ENCODE measurements at regions not wholly inside any gene's neighbourhood (a gene's known extent, or its start where the extent isn't known, plus 50 kb on each side); places are given as distances from the start of the nearest gene placed in this dataset.

DNA sequence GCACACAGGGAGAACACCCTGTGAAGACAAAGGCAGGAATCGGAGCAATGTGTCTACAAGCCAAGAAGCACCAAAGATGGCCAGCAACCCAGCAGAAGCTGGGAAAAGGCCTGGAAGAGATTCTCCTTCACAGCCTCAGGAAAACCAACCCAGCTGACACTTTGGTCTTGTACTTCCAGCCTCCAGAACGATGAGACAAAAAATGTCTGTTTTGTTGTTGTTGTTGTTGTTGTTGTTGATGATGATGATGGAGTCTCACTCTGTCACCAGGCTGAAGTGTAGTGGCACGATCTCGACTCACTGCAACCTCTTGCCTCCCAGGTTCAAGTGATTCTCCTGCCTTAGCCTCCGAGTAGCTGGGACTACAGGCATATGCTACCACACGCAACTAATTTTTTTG, 157.3 kb downstream of the ETS2 start:
- TF ChIP-seq, protein P1, sequence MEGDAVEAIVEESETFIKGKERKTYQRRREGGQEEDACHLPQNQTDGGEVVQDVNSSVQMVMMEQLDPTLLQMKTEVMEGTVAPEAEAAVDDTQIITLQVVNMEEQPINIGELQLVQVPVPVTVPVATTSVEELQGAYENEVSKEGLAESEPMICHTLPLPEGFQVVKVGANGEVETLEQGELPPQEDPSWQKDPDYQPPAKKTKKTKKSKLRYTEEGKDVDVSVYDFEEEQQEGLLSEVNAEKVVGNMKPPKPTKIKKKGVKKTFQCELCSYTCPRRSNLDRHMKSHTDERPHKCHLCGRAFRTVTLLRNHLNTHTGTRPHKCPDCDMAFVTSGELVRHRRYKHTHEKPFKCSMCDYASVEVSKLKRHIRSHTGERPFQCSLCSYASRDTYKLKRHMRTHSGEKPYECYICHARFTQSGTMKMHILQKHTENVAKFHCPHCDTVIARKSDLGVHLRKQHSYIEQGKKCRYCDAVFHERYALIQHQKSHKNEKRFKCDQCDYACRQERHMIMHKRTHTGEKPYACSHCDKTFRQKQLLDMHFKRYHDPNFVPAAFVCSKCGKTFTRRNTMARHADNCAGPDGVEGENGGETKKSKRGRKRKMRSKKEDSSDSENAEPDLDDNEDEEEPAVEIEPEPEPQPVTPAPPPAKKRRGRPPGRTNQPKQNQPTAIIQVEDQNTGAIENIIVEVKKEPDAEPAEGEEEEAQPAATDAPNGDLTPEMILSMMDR (IDR thresholded peaks at IDR 0.05; ENCODE audit: low read length): no peak
- TF ChIP-seq EZH2 (optimal IDR thresholded peaks at IDR 0.05; ENCODE audit: low read depth, low read length) (no peak), EZH2phosphoT487 (IDR thresholded peaks at IDR 0.05; ENCODE audit: low read length) (no peak)
- H3K27ac ChIP-seq (ENCODE audit: low read length): no peak overlapping the region
- H3K79me2 ChIP-seq (ENCODE audit: low read length): no peaks in the 10 kb centered on the region
- H3K4me2 ChIP-seq (ENCODE audit: low read depth, low read length): no peak overlapping the region
- H3K9me3 ChIP-seq (replicated peaks; ENCODE audit: insufficient read depth, low read length): no peaks in the 10 kb centered on the region
- H2AFZ ChIP-seq (ENCODE audit: low read length): no peak overlapping the region
- H3K9me2 ChIP-seq (replicated peaks; ENCODE audit: insufficient read depth, low read length): no peaks in the 10 kb centered on the region
- H4K20me1 ChIP-seq (ENCODE audit: insufficient read depth, low read length): no peaks in the 10 kb centered on the region
- no peak overlapping the region for H3K9ac ChIP-seq (ENCODE audit: low read length)
- no peak overlapping the region for H3K4me3 ChIP-seq (ENCODE audit: low read length)
- H3K27me3 ChIP-seq (replicated peaks; ENCODE audit: insufficient read depth, low read length): no peaks in the 10 kb centered on the region
- no peak for DNase-seq
- no peaks in the 10 kb centered on the region for H3K36me3 ChIP-seq (replicated peaks; ENCODE audit: insufficient read depth, low read length)
- no peaks in the 10 kb centered on the region for H3F3A ChIP-seq (ENCODE audit: insufficient read depth, low read length)
- H3K4me1 ChIP-seq (ENCODE audit: low read length): no peaks in the 10 kb centered on the region

DNA sequence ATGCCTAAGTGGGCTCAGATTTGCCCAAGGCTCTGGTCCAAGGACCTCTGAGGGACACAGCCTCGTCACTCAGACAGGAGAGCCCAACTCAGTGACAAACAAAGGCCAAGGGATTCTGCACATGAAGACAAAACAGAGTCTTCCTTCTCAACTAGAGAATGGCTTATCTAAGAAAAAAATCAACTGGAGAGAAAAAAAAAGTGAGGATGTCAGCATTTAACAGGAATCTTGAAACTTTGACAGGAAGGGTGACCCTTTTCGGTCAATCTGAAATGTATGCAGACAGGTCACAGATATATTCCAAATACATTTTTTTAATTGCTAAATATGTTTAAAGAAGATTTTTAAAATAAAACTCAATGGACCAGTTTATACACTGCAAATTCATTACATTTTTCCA, 154.5 kb downstream of the ETS2 start:
- Histone ChIP-seq H3F3A (ENCODE audit: insufficient read depth, low read length) (no peaks in the 10 kb centered on the region), H3K9me2 (replicated peaks; ENCODE audit: insufficient read depth, low read length) (no peaks in the 10 kb centered on the region), H3K9me3 (replicated peaks; ENCODE audit: insufficient read depth, low read length) (no peaks in the 10 kb centered on the region), H3K79me2 (ENCODE audit: low read length) (no peaks in the 10 kb centered on the region), H3K4me1 (ENCODE audit: low read length) (no peaks in the 10 kb centered on the region), H3K9ac (ENCODE audit: low read length) (no peak overlapping the region), H3K36me3 (replicated peaks; ENCODE audit: insufficient read depth, low read length) (no peaks in the 10 kb centered on the region), H2AFZ (ENCODE audit: low read length) (no peak overlapping the region), H3K4me3 (ENCODE audit: low read length) (no peak overlapping the region), H3K4me2 (ENCODE audit: low read depth, low read length) (no peak overlapping the region), H3K27me3 (replicated peaks; ENCODE audit: insufficient read depth, low read length) (no peaks in the 10 kb centered on the region), H3K27ac (ENCODE audit: low read length) (no peak overlapping the region), H4K20me1 (ENCODE audit: insufficient read depth, low read length) (no peaks in the 10 kb centered on the region)
- no peak for DNase-seq
- TF ChIP-seq EZH2 (optimal IDR thresholded peaks at IDR 0.05; ENCODE audit: low read depth, low read length) (no peak), EZH2phosphoT487 (IDR thresholded peaks at IDR 0.05; ENCODE audit: low read length) (no peak)
- TF ChIP-seq, protein P1 (IDR thresholded peaks at IDR 0.05; ENCODE audit: low read length): no peak

DNA sequence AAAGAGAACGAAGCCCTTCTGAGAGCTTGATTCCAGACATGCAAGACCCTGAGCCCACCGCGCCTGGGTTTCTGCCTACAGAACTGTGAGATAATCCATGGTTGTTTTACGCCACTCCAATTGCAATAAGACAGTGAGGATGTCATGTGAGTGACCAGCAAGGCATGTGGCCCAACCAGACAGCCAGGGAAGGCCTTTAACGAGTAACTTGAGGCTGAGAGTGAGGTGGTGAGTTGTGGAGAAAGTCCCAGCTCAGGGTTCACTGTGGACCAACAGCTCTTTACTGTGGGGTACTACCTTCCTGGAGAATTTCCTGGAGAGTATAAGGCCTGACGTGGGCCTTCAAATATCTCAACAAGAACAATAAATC, 153.9 kb downstream of the ETS2 start:
- Histone ChIP-seq H3K4me2 (ENCODE audit: low read depth, low read length) (no peak overlapping the region), H3K9me3 (replicated peaks; ENCODE audit: insufficient read depth, low read length) (no peaks in the 10 kb centered on the region), H3K27ac (ENCODE audit: low read length) (no peak overlapping the region), H4K20me1 (ENCODE audit: insufficient read depth, low read length) (no peaks in the 10 kb centered on the region), H2AFZ (ENCODE audit: low read length) (no peak overlapping the region), H3K9ac (ENCODE audit: low read length) (no peak overlapping the region), H3K4me3 (ENCODE audit: low read length) (no peak overlapping the region), H3K4me1 (ENCODE audit: low read length) (no peaks in the 10 kb centered on the region), H3K36me3 (replicated peaks; ENCODE audit: insufficient read depth, low read length) (no peaks in the 10 kb centered on the region), H3K9me2 (replicated peaks; ENCODE audit: insufficient read depth, low read length) (no peaks in the 10 kb centered on the region), H3K27me3 (replicated peaks; ENCODE audit: insufficient read depth, low read length) (no peaks in the 10 kb centered on the region), H3K79me2 (ENCODE audit: low read length) (no peaks in the 10 kb centered on the region), H3F3A (ENCODE audit: insufficient read depth, low read length) (no peaks in the 10 kb centered on the region)
- DNase-seq: no peak
- TF ChIP-seq, protein P1 (IDR thresholded peaks at IDR 0.05; ENCODE audit: low read length): no peak

Measured in MM.1S (cell line).